Naive thymus-derived CD4-positive, alpha-beta T cell (primary cell): ENCODE measurements at regions not wholly inside any gene's neighbourhood (a gene's known extent, or its start where the extent isn't known, plus 50 kb on each side); places are given as distances from the start of the nearest gene placed in this dataset.
A peak's percentile ranks its signal among the peaks of the same experiment; 100 is the strongest.

Experiments
- ATAC-seq: fragments of 150-1000 bp; cut with Tn5 transposase; 2 replicates; pipeline ENCODE4 v1.10.0; 2021; ENCODE audit warnings: mild to moderate bottlenecking, moderate library complexity
- CTCF ChIA-PET: fragments of 350-600 bp; sonication (Branson Sonifier 250); formaldehyde crosslinking; loops from one replicate; lab custom pipeline; 2021; ENCODE audit warnings: antibody characterized with exemption; lab: Charles Lee
- POLR2A ChIA-PET: fragments of 350-600 bp; sonication (Branson Sonifier 250); formaldehyde crosslinking; loops from one replicate; lab custom pipeline; 2021; ENCODE audit warnings: antibody characterized with exemption, inconsistent platforms; lab: Charles Lee
- DNase-seq, 9 donors: peaks; one replicate each; pipeline versions ENCODE4 v3.0.0 to v3.0.0-alpha.2; 2020 to 2022; ENCODE audit warnings: mixed read lengths in 1 of 9
- H3K27ac ChIP-seq: one replicate; pipeline ENCODE4 v1.7.0; 2013; ENCODE audit warnings: mild to moderate bottlenecking, low read depth, low read length, moderate library complexity
- H3K27me3 ChIP-seq, 2 donors: one replicate each; pipeline ENCODE4 v1.7.0; 2013; ENCODE audit warnings: low read length in 2 of 2, mild to moderate bottlenecking in 2 of 2, moderate library complexity in 2 of 2; ENCODE audit not compliant: control insufficient read depth in 2 of 2, insufficient read depth in 2 of 2
- H3K36me3 ChIP-seq, 3 experiments: 1 replicate in 2 of 3; 2 replicates in 1 of 3; pipeline ENCODE4 v1.7.0; 2013; ENCODE audit warnings: low read length in 3 of 3, mild to moderate bottlenecking in 3 of 3, moderate library complexity in 1 of 3; ENCODE audit not compliant: insufficient read depth in 3 of 3, control insufficient read depth in 2 of 3
- H3K4me1 ChIP-seq, 2 donors: one replicate each; pipeline ENCODE4 v1.7.0; 2013; ENCODE audit warnings: low read length in 2 of 2, mild to moderate bottlenecking in 2 of 2, moderate library complexity in 1 of 2; ENCODE audit not compliant: control insufficient read depth in 2 of 2, insufficient read depth in 2 of 2
- H3K4me3 ChIP-seq: 2 replicates; pipeline ENCODE4 v1.7.0; 2013; ENCODE audit warnings: mild to moderate bottlenecking, low read length
- H3K9me3 ChIP-seq, 3 experiments: 1 replicate in 2 of 3; 2 replicates in 1 of 3; pipeline ENCODE4 v1.7.0; 2013; ENCODE audit warnings: low read length in 3 of 3; ENCODE audit not compliant: control insufficient read depth in 2 of 3
- H3K27ac Mint-ChIP-seq, 9 donors: one replicate each; pipeline ENCODE4 v1.8.0; 2020 to 2022; ENCODE audit warnings: mixed read lengths in 9 of 9, mild to moderate bottlenecking in 8 of 9, moderate library complexity in 5 of 9, inconsistent platforms in 2 of 9
- H3K27me3 Mint-ChIP-seq, 5 donors: one replicate each; pipeline ENCODE4 v1.8.0; 2021 to 2022; ENCODE audit warnings: mixed read lengths in 5 of 5, mild to moderate bottlenecking in 1 of 5
- H3K36me3 Mint-ChIP-seq, 5 donors: one replicate each; pipeline ENCODE4 v1.8.0; 2020 to 2022; ENCODE audit warnings: mixed read lengths in 5 of 5, mild to moderate bottlenecking in 3 of 5, inconsistent platforms in 1 of 5
- H3K4me1 Mint-ChIP-seq, 7 donors: one replicate each; pipeline ENCODE4 v1.8.0; 2020 to 2022; ENCODE audit warnings: mixed read lengths in 7 of 7, mild to moderate bottlenecking in 3 of 7, inconsistent platforms in 1 of 7
- H3K4me3 Mint-ChIP-seq, 10 donors: one replicate each; pipeline ENCODE4 v1.8.0; 2020 to 2022; ENCODE audit warnings: mild to moderate bottlenecking in 10 of 10, mixed read lengths in 10 of 10, moderate library complexity in 6 of 10, inconsistent platforms in 2 of 10
- H3K9me3 Mint-ChIP-seq, 11 donors: one replicate each; pipeline ENCODE4 v1.8.0; 2020 to 2022; ENCODE audit warnings: mixed read lengths in 11 of 11, mild to moderate bottlenecking in 4 of 11, inconsistent platforms in 1 of 11, moderate library complexity in 1 of 11
- intact Hi-C, 2 donors: fragments of 100-400 bp; cut with micrococcal nuclease; formaldehyde crosslinking; loops; one replicate each; pipeline ENCODE4 v1.15.1; 2023

GRCh38 chr9:126222363-126222834, 104.2 kb upstream of the MVB12B start:
- Histone ChIP-seq H3K36me3 (no peaks in the 10 kb centered on the region), H3K9me3 (no peaks in the 10 kb centered on the region), H3K27me3 (no peaks in the 10 kb centered on the region), H3K27ac (no peak overlapping the region), H3K4me1 (no peaks in the 10 kb centered on the region), H3K4me3 (no peak overlapping the region)
- intact Hi-C loops, result no loop called here
- CTCF ChIA-PET, result no interaction called here
- ATAC-seq (no peak), DNase-seq (no peak)
- peaks cover 63 to 95% (median 81%) of the 10 kb centered on the region in 5 donors for H3K27me3 Mint-ChIP-seq
- H3K9me3 Mint-ChIP-seq, result peaks cover 0 to 10% (median 5%) of the 10 kb centered on the region in 11 donors
- peaks cover 0 to 11% (median 0%) of the 10 kb centered on the region in 5 donors for H3K36me3 Mint-ChIP-seq
- peaks cover 0 to 8% (median 0%) of the 10 kb centered on the region in 7 donors for H3K4me1 Mint-ChIP-seq
- no peak overlapping the region for H3K27ac Mint-ChIP-seq
- peak overlapping the region in 1 of 10 donors; percentile 28 for H3K4me3 Mint-ChIP-seq
- POLR2A ChIA-PET, result no interaction called here

GRCh38 chr9:126222835-126223431, 103.7 kb upstream of the MVB12B start:
- H3K9me3 ChIP-seq, result no peaks in the 10 kb centered on the region
- H3K36me3 ChIP-seq, result no peaks in the 10 kb centered on the region
- Mint-ChIP-seq H3K9me3 (peaks cover 0 to 10% (median 5%) of the 10 kb centered on the region in 11 donors), H3K4me3 (no peak overlapping the region), H3K36me3 (peaks cover 0 to 11% (median 0%) of the 10 kb centered on the region in 5 donors), H3K27me3 (peaks cover 61 to 94% (median 75%) of the 10 kb centered on the region in 5 donors), H3K4me1 (peaks cover 0 to 8% (median 0%) of the 10 kb centered on the region in 7 donors), H3K27ac (no peak overlapping the region)
- no peak for ATAC-seq
- no peak overlapping the region for H3K27ac ChIP-seq
- no peak overlapping the region for H3K4me3 ChIP-seq
- ChIA-PET CTCF (no interaction called here), POLR2A (no interaction called here)
- H3K27me3 ChIP-seq, result no peaks in the 10 kb centered on the region
- H3K4me1 ChIP-seq, result no peaks in the 10 kb centered on the region
- intact Hi-C loops, result no loop called here
- no peak for DNase-seq

- H3K36me3 Mint-ChIP-seq, result peaks cover 0 to 10% (median 0%) of the 10 kb centered on the region in 5 donors
- CTCF ChIA-PET, result no interaction called here
- intact Hi-C loops, result no loop called here
Measured at GRCh38 chr9:126223798-126224531, 102.7 kb upstream of the MVB12B start.

GRCh38 chr9:126225611-126226609, 100.7 kb upstream of the MVB12B start:
- DNase-seq (no peak), ATAC-seq (no peak)
- no peaks in the 10 kb centered on the region for H3K36me3 ChIP-seq
- H3K9me3 ChIP-seq, result no peaks in the 10 kb centered on the region
- no peaks in the 10 kb centered on the region for H3K4me1 ChIP-seq
- Mint-ChIP-seq H3K27me3 (peaks cover 44 to 77% (median 62%) of the 10 kb centered on the region in 5 donors), H3K27ac (no peak overlapping the region), H3K4me3 (no peak overlapping the region), H3K4me1 (peaks cover 0 to 10% (median 0%) of the 10 kb centered on the region in 7 donors), H3K36me3 (no peaks in the 10 kb centered on the region), H3K9me3 (peaks cover 0 to 7% (median 2%) of the 10 kb centered on the region in 11 donors)
- no peaks in the 10 kb centered on the region for H3K27me3 ChIP-seq
- ChIA-PET CTCF (no interaction called here), POLR2A (no interaction called here)
- intact Hi-C loops, result no loop called here
- H3K4me3 ChIP-seq, result no peak overlapping the region
- no peak overlapping the region for H3K27ac ChIP-seq

More at GRCh38 chr9:126223798-126224531, 102.7 kb upstream of the MVB12B start:
- Mint-ChIP-seq H3K27me3 (peaks cover 59 to 89% (median 75%) of the 10 kb centered on the region in 5 donors), H3K9me3 (peaks cover 0 to 10% (median 5%) of the 10 kb centered on the region in 11 donors), H3K4me3 (peak overlapping the region in 1 of 10 donors; percentile 25), H3K4me1 (peaks cover 0 to 10% (median 0%) of the 10 kb centered on the region in 7 donors), H3K27ac (no peak overlapping the region)
- H3K9me3 ChIP-seq, result no peaks in the 10 kb centered on the region
- no peak overlapping the region for H3K27ac ChIP-seq
- DNase-seq (no peak), ATAC-seq (no peak)
- H3K27me3 ChIP-seq, result no peaks in the 10 kb centered on the region
- no peak overlapping the region for H3K4me3 ChIP-seq
- H3K4me1 ChIP-seq, result no peaks in the 10 kb centered on the region
- no peaks in the 10 kb centered on the region for H3K36me3 ChIP-seq
- POLR2A ChIA-PET, result no interaction called here

- Histone ChIP-seq H3K36me3 (no peaks in the 10 kb centered on the region), H3K4me1 (no peaks in the 10 kb centered on the region), H3K27me3 (no peaks in the 10 kb centered on the region), H3K9me3 (no peaks in the 10 kb centered on the region), H3K27ac (no peak overlapping the region), H3K4me3 (no peak overlapping the region)
- ATAC-seq (no peak), DNase-seq (no peak)
- Mint-ChIP-seq H3K27me3 (peaks cover 30 to 63% (median 48%) of the 10 kb centered on the region in 5 donors), H3K4me1 (peaks cover 0 to 9% (median 0%) of the 10 kb centered on the region in 7 donors), H3K27ac (peak overlapping the region in 1 of 9 donors; percentile 13), H3K4me3 (no peak overlapping the region), H3K36me3 (no peaks in the 10 kb centered on the region), H3K9me3 (peaks cover 0 to 1% (median 0%) of the 10 kb centered on the region in 11 donors)
- ChIA-PET CTCF (interaction anchor here (0.6 to 1.3 kb wide), 2 partner anchors 820 to 1827 kb away, joined by 3 to 4 read pairs; no protein-coding TSS in a partner anchor), POLR2A (no interaction called here)
- intact Hi-C loops, result no loop called here
Measured at GRCh38 chr9:126226991-126227936, 99.4 kb upstream of the MVB12B start.
